PC-3 (cell line): ENCODE measurements at regions not wholly inside any gene's neighbourhood (a gene's known extent, or its start where the extent isn't known, plus 50 kb on each side); places are given as distances from the start of the nearest gene placed in this dataset.
"Not testable (repeated sequence)": the region's sequence is repeated elsewhere in the genome, so short reads cannot be mapped to it uniquely, and the experiment has no call there.

Source experiments
- ATAC-seq: fragments of 200-7000 bp; cut with Tn5 transposase; 2 replicates; pipeline ENCODE4 v1.9.1; 2020; ENCODE audit warnings: mild to moderate bottlenecking, moderate library complexity
- BruUV-seq: library from RNA; stranded (reverse); fragments of 400-500 nt; replicated peaks from 2 replicates; lab custom pipeline; 2021; lab: Mats Ljungman, UMichigan
- CTCF ChIA-PET: fragments of 300-600 bp; sonication (Branson Sonifier 250); formaldehyde crosslinking; loops from one replicate; lab custom pipeline; 2022; ENCODE audit warnings: antibody characterized with exemption; lab: Charles Lee
- POLR2A ChIA-PET: fragments of 300-600 bp; sonication (Branson Sonifier 250); formaldehyde crosslinking; loops from one replicate; lab custom pipeline; 2022; ENCODE audit warnings: antibody characterized with exemption; ENCODE audit not compliant: unreplicated experiment; lab: Charles Lee
- DNase-seq: peaks from one replicate; pipeline ENCODE4 v3.0.0-alpha.2; 2015
- H2AFZ ChIP-seq: fragments of 300-600 bp; sonication (generic); 2 replicates; pipeline ENCODE4 v1.6.0; 2016; ENCODE audit warnings: antibody characterized with exemption, low read length
- H3F3A ChIP-seq: fragments of 300-600 bp; sonication (generic); one replicate; pipeline ENCODE4 v1.6.0; 2017; ENCODE audit warnings: antibody characterized with exemption, low read length, control low read depth, mild to moderate bottlenecking; ENCODE audit not compliant: unreplicated experiment
- H3K27ac ChIP-seq: fragments of 300-600 bp; sonication (generic); 2 replicates; pipeline ENCODE4 v1.5.1; 2016; ENCODE audit warnings: mild to moderate bottlenecking, low read length
- H3K27me3 ChIP-seq: fragments of 300-600 bp; sonication (generic); 2 replicates; pipeline ENCODE4 v1.6.1; 2016; ENCODE audit warnings: low read length, mixed read lengths
- H3K36me3 ChIP-seq: fragments of 300-600 bp; sonication (generic); 2 replicates; pipeline ENCODE4 v1.6.1; 2016; ENCODE audit warnings: low read depth, mixed run types, low read length, mixed read lengths
- H3K4me1 ChIP-seq: fragments of 300-600 bp; sonication (generic); 2 replicates; pipeline ENCODE4 v1.5.1; 2016; ENCODE audit warnings: low read length; ENCODE audit not compliant: insufficient read depth
- H3K4me2 ChIP-seq: fragments of 300-600 bp; sonication (generic); 2 replicates; pipeline ENCODE4 v1.6.0; 2016; ENCODE audit warnings: low read length
- H3K4me3 ChIP-seq: fragments of 300-600 bp; sonication (generic); 2 replicates; pipeline ENCODE4 v1.5.1; 2016; ENCODE audit warnings: mild to moderate bottlenecking, low read length, mixed read lengths
- H3K79me2 ChIP-seq: fragments of 300-600 bp; sonication (generic); 2 replicates; pipeline ENCODE4 v1.6.1; 2017; ENCODE audit warnings: low read length, mixed read lengths
- H3K9ac ChIP-seq: fragments of 300-600 bp; sonication (generic); 2 replicates; pipeline ENCODE4 v1.6.0; 2016; ENCODE audit warnings: mild to moderate bottlenecking, low read length
- H3K9me2 ChIP-seq: fragments of 300-600 bp; sonication (generic); replicated peaks from 2 replicates; pipeline ENCODE4 v1.6.1; 2016; ENCODE audit warnings: mixed run types, low read length, mixed read lengths
- H3K9me3 ChIP-seq: fragments of 300-600 bp; sonication (generic); 2 replicates; pipeline ENCODE4 v1.6.1; 2016; ENCODE audit warnings: low read length, mixed read lengths
- H4K20me1 ChIP-seq: fragments of 300-600 bp; sonication (generic); 2 replicates; pipeline ENCODE4 v1.6.1; 2016; ENCODE audit warnings: low read length, mixed read lengths
- CTCF ChIP-seq: fragments of 300-600 bp; sonication (generic); conservative IDR thresholded peaks from 2 replicates; pipeline ENCODE4 v1.5.1; 2017; ENCODE audit warnings: antibody characterized with exemption, low read depth, mild to moderate bottlenecking, low read length
- EZH2 ChIP-seq: fragments of 300-600 bp; sonication (generic); IDR thresholded peaks from one replicate; pipeline ENCODE4 v1.6.1; 2017; ENCODE audit warnings: antibody characterized with exemption, mild to moderate bottlenecking, low read length; ENCODE audit not compliant: unreplicated experiment
- EZH2phosphoT487 ChIP-seq: fragments of 300-600 bp; sonication (generic); IDR thresholded peaks from 2 replicates; pipeline ENCODE4 v1.6.1; 2018; ENCODE audit warnings: mild to moderate bottlenecking, antibody characterized with exemption, low read length, borderline replicate concordance
- intact Hi-C: fragments of 100-400 bp; cut with micrococcal nuclease; formaldehyde crosslinking; loops from 2 replicates; pipeline ENCODE4 v1.9.0; 2023

GRCh38 chrX:141520750-141521149 is 63.8 kb downstream of the SPANXA1 start:
- H3K27ac ChIP-seq, H3F3A ChIP-seq, H3K9ac ChIP-seq, intact Hi-C loops, H3K27me3 ChIP-seq, H3K4me1 ChIP-seq, H3K9me3 ChIP-seq, DNase-seq, H4K20me1 ChIP-seq, POLR2A ChIA-PET, H3K36me3 ChIP-seq, H3K4me2 ChIP-seq, BruUV-seq, H2AFZ ChIP-seq, ATAC-seq, H3K4me3 ChIP-seq, H3K79me2 ChIP-seq, CTCF ChIA-PET, H3K9me2 ChIP-seq: not testable (repeated sequence)

GRCh38 chrX:141475788-141476187 is 108.8 kb downstream of the SPANXA1 start:
- H3K4me1 ChIP-seq, H3K36me3 ChIP-seq, H3K27ac ChIP-seq, POLR2A ChIA-PET, H3K79me2 ChIP-seq, H3F3A ChIP-seq, H3K9me3 ChIP-seq, intact Hi-C loops, BruUV-seq, DNase-seq, H3K4me2 ChIP-seq, H4K20me1 ChIP-seq, H3K9me2 ChIP-seq, H3K27me3 ChIP-seq, ATAC-seq, H3K4me3 ChIP-seq, CTCF ChIA-PET, H2AFZ ChIP-seq, H3K9ac ChIP-seq: not testable (repeated sequence)

GRCh38 chrX:141469469-141469868 is 115.1 kb downstream of the SPANXA1 start:
- Histone ChIP-seq H3K4me3 (no peak overlapping the region), H3K27ac (peak overlapping the region; percentile 85), H3K79me2 (no peaks in the 10 kb centered on the region), H3F3A (peaks cover 9% of the 10 kb centered on the region), H4K20me1 (no peaks in the 10 kb centered on the region), H3K9me3 (no peaks in the 10 kb centered on the region), H3K27me3 (no peaks in the 10 kb centered on the region), H3K4me2 (peak overlapping the region; percentile 65), H3K4me1 (peaks cover 33% of the 10 kb centered on the region), H3K9ac (peak overlapping the region; percentile 28; the same call in 1 of the 2 replicates), H3K9me2 (no peaks in the 10 kb centered on the region), H3K36me3 (no peaks in the 10 kb centered on the region), H2AFZ (no peak overlapping the region)
- DNase-seq (peak; percentile 77), ATAC-seq (peak; percentile 74)
- intact Hi-C loops: loop anchor here (1.0 to 2.0 kb wide), 3 partner anchors 63 to 705 kb away; no protein-coding TSS in a partner anchor
- CTCF ChIA-PET: interaction anchor here (0.7 kb wide), 1 partner anchor 173 kb away, joined by 4 read pairs; no protein-coding TSS in a partner anchor
- TF ChIP-seq CTCF (no peak), EZH2phosphoT487 (no peak), EZH2 (no peak)
- POLR2A ChIA-PET: interaction anchor here (0.6 kb wide), 1 partner anchor 691 kb away, joined by 3 read pairs; no protein-coding TSS in a partner anchor
- TSS peak; percentile 65 for BruUV-seq

GRCh38 chrX:141468940-141469339 is 115.6 kb downstream of the SPANXA1 start:
- no peaks in the 10 kb centered on the region for H3K9me2 ChIP-seq
- no peaks in the 10 kb centered on the region for H3K9me3 ChIP-seq
- no peak overlapping the region for H3K4me3 ChIP-seq
- peaks cover 9% of the 10 kb centered on the region for H3F3A ChIP-seq
- H3K9ac ChIP-seq: peak overlapping the region; percentile 28; the same call in 1 of the 2 replicates
- TF ChIP-seq EZH2phosphoT487: no peak
- TF ChIP-seq EZH2: no peak
- TF ChIP-seq CTCF: no peak
- H3K36me3 ChIP-seq: no peaks in the 10 kb centered on the region
- CTCF ChIA-PET: no interaction called here
- POLR2A ChIA-PET: interaction anchor here (0.6 kb wide), 2 partner anchors 255 to 691 kb away, joined by 3 to 4 read pairs; no protein-coding TSS in a partner anchor
- H3K79me2 ChIP-seq: no peaks in the 10 kb centered on the region
- no peaks in the 10 kb centered on the region for H4K20me1 ChIP-seq
- H2AFZ ChIP-seq: no peak overlapping the region
- intact Hi-C loops: loop anchor here (1.0 to 2.0 kb wide), 3 partner anchors 63 to 704 kb away; no protein-coding TSS in a partner anchor
- no peaks in the 10 kb centered on the region for H3K27me3 ChIP-seq
- peak overlapping the region; percentile 85 for H3K27ac ChIP-seq
- BruUV-seq: no TSS peak
- DNase-seq (peak; percentile 85), ATAC-seq (peak; percentile 76)
- peaks cover 33% of the 10 kb centered on the region for H3K4me1 ChIP-seq
- H3K4me2 ChIP-seq: peak overlapping the region; percentile 65
